NCI-H2171 (cell line): ENCODE measurements at regions not wholly inside any gene's neighbourhood (a gene's known extent, or its start where the extent isn't known, plus 50 kb on each side); places are given as distances from the start of the nearest gene placed in this dataset.

Source experiments
- DNase-seq: peaks from one replicate; lab custom pipeline; 2025; lab: John Stamatoyannopoulos, UW

GRCh38 chr2:239689985-239690384, 289.2 kb upstream of the HDAC4 start:
- no peak for DNase-seq

- no peak for DNase-seq
Observed at GRCh38 chr2:239689410-239689809, 288.6 kb upstream of the HDAC4 start.

DNA sequence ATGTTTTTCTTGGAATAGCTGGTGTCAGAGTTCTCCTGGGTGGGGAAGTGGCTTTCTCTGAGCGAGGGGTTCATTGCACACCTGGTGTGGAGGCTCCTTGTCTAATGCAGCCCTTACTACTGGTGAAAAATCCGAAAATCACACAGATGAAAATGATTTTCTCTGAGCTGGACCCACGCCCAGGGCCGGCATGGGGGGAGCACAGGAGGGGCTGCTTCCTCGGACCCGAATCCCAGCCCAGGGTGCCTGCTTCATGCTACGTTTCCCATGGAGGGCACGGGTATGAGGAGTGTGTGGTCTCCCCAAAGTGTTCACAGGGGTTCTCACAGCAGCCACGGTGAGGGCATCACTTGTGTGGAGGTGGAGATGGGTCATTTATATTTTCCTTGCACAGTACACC, 288.0 kb upstream of the HDAC4 start:
- DNase-seq = no peak

DNA sequence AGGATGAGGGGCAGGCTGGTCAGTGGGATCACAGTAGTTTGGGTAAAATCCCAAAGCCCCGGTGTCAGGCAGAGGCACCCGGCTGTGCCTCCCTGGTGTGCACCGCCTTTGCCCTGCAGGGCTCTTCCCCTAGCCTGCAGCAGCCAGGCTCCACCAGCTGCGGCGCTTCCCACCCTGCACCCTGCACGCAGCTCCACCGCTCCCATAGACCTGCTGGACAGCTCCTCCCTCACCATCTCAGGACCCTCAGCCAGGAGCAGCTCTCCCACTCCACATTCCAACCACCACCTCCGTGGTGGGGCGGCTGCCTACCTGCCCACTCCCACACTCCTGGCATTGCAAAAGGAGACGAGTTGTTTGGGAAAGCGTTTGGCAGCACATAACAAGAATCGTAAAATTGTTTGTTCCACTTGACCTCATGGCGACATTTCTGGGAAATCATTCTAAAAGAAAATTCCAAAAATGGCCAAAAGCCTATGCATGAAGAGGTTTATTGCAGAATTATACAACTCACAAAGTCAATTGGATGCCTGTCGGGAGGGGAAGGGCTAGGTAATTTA, 287.4 kb upstream of the HDAC4 start:
- DNase-seq = no peak

- DNase-seq = no peak
Observed at GRCh38 chr2:239687441-239687840, 286.6 kb upstream of the HDAC4 start.

- no peak for DNase-seq
Observed at GRCh38 chr2:239685965-239686364, 285.1 kb upstream of the HDAC4 start.

DNA sequence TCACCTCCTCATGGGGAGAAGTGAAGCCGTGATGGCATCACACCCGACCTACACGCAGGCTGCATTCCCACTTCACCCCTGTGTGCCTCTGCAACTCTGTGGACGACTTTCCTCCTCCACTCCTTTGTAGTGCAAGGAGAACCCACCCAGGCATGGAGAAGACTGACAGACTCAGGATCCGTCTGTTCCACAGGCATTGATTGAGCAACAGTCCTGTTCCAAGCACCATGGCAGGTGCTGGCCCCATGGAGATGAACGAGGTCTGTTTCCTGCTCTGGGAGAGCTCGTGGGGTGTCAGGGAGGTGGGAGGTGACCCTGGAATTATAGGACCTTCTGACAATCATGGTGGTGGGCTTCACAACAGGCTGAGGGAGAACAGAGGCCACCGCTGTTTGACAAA, 284.7 kb upstream of the HDAC4 start:
- DNase-seq = no peak

DNA sequence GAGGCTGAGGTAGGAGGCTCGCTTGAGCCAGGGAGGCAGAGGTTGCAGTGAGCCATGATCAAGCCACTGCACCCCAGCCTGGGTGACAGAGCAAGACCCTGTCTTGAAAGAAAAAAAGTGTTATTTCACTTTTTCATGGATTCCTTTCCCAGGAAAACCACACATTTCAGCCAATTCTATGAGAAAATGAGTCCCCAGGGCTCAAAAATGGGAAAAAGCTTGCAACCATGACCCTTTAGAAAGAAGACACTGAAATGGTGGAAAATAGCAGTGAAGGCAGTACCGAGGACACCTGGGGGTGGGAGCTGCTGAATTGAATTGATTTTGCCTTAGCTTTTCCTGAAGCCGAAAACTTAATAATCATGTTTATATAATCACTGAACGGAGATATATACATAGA, 284.2 kb upstream of the HDAC4 start:
- no peak for DNase-seq

DNA sequence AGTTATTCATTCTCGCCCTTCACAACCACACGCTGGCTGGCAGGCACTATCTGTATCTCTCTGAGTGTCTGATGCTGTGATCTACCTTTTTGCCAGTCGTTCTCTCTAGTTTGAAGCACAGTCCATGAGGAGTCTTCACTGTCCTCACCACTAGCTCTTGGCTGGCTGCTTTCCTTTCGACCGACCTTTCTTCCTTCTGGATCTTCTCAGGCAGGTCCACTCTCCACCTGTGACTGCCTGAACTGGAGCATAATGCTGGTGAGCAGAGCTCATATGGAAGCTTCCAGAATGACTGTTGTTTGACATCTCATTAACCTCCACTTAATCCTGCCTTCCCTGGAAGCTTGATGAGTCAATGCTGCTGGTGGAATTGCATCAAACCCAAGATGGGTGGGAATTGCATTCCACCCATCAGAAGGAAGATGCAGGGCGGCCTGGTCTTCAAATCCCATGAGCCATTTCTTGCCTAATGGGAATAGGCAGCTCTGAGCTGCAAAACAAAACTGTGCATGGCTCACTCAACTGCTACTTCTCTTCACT, 283.5 kb upstream of the HDAC4 start:
- DNase-seq = no peak

GRCh38 chr2:239682518-239682917, 281.7 kb upstream of the HDAC4 start:
- no peak for DNase-seq

DNA sequence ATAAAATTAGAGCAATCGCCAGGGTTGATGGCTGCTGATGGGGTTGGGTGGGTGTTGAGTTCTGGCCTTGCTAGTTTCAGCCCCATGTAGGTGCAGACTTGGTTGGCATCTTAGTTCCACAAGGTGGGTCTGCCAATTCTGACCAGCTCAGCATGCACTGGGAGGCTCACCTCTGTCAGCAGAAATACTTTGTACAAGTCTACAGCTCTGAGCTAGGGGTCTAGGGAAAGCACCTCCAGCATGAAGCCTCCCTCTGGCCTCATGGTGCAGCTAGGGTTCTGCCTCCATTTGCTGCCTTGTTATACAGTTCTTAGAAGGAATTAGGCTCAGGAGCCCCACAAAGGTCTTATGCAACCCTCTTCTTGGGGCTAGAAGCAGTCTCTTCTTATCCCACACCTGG, 278.9 kb upstream of the HDAC4 start:
- DNase-seq = no peak

- no peak for DNase-seq
Observed at GRCh38 chr2:239678666-239679296, 278.0 kb upstream of the HDAC4 start.

DNA sequence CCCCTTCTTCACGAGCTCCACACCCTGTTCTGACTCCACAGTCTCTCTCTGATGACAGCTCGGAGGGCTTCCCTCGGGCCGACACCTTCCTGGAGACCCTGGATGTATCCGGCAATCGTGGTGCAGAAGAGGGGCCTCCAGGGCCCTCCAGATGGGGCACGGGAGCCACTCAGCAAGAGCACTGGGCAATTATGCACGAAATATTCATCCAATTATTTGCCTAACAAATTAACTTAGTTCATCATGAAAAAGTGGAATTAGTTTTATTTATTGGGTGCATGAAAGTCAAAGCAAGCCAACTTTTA, 277.3 kb upstream of the HDAC4 start:
- no peak for DNase-seq

- no peak for DNase-seq
Observed at GRCh38 chr2:239677453-239678185, 276.8 kb upstream of the HDAC4 start.

DNA sequence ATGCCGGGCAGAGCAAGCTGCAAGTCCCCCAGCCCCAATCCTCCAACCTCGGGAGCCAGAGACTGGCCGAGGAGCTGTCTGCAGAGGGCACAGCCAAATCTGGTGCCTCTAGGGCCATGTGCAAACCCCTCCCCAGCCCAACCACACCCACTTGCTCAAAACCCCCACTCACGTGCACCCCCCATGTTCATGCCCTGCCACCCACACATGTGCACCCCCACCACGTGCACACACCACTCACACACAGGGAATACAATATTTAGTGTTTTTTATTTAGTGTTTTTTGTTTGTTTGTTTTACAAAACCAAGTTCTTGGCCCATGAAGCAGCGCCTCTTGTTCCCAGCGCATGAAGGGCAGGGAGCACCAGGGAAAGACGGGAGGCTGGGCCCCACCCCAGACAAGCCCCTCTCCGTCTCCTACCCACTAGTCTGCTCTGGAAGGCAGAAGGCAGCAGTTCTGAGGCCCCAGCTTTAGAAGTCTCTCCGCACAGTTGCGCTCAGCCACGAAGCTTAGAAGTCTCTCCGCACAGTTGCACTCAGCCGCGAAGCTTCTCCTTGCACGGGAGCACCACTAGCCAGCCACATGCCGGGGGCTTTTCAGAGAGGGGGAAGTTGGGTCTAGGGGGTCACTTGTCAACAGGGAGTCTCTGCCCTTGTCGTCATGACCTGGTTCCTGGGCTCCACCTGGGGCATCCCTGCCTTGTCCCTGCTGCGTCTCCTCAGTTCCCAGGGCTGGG, 276.1 kb upstream of the HDAC4 start:
- DNase-seq = no peak

DNA sequence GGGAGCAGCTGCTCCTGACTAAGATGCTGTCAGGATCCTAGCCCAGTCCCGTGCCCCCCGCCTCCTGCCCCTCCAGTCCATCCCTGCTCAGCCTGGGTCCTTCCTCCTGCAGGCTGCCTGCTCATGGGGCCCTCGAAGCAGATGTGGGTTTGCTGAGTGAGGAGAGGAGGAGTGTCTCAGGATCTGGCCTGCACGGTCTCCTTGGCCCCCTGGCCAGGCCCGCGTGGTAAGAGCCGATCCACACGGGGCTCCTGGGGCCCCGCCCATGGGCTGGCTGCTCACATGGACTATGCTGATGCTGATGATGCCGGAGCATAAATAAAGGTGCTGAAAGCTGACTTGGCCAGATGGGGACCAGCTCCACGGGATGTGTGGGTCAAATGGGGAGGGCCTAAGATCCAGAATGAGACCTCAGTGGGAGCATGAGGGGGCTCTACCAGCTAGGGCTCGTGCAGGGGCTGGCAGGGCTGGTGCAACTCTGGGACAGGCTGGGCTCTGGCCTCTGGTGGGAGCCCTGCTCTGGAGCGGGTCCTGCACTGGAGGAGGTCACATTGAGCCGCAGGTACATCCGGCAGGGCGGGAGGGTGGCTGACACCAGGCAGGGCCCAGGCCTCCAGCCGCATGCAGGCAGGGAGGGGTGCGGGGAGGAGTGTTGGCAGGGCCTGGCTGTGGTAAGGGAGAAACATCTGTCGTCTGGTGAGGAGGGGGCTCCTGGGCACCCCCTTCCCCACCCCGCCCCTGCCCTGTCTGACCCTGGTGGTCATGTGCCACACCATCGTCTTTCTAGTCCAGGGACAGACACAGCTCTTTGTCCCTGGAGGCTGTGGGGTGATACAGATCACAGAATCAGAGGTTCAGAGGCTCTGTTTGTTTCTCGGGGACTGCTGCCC, 275.3 kb upstream of the HDAC4 start:
- DNase-seq = no peak

GRCh38 chr2:239674981-239675825, 274.4 kb upstream of the HDAC4 start:
- no peak for DNase-seq

DNA sequence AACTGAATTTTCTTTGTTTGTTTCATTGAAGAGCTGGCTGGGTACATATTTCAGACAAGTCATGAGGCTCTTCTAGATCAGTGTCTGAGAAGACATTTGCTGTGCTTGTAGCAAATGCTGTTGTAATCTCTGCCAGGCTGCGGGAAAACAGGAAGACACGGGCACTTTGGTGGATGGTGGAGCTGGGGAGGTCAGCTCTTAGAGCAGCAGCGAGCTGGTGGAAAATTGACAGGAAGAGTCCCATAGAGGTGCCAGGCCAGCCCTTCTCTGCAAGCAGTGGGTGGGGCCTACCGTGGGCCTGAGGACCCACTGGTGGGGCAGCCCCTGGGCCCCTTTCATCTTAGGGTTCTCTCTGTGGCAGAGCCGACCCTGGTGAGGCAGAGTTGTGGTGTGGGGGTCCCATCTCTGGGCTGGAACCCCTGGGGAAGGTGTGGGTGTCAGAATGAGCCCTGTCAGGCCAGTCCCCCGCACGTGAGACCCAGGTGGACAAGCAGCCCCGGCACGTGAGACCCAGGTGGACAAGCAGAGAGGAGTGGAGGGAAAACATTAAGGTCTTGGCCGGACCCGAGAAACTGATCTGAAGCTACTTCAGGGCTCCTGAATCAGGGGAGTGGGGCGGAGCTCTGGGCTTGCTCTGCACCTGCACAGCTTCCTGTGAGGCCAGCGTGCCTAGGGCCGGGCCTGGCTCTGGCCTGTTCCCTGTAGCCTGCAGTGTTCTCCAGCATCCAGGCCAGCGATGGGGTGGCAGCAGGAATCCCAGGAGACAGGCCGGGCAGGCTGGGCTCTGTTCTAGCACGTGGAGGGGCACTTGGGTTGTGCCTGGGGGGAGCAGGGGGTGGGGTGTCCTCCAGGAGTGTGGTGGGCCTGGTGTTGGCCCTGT, 273.5 kb upstream of the HDAC4 start:
- no peak for DNase-seq

GRCh38 chr2:239673641-239674040, 272.8 kb upstream of the HDAC4 start:
- no peak for DNase-seq
